ENCODE measurements at regions not wholly inside any gene's neighbourhood (a gene's known extent, or its start where the extent isn't known, plus 50 kb on each side); places are given as distances from the start of the nearest gene placed in this dataset.

DNA sequence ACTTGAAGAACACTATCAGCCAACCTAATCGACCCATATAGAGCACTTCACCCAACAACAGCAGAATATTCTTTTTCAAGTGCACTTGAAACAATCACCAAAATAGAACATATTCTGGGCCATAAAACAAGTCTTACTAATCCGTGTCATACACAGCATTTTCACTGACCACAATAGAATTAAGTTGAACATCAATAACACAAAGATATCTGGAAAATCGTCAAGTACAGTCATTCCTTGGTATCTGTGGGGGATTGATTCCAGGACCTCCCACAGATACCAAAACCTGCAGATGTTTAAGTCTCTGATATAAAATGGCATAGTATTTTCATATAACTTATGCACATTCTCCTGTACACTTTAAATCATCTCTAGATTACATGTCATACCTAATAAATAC lies 295.7 kb downstream of the BCL11B start (continued):
- TF ChIP-seq, protein P1, sequence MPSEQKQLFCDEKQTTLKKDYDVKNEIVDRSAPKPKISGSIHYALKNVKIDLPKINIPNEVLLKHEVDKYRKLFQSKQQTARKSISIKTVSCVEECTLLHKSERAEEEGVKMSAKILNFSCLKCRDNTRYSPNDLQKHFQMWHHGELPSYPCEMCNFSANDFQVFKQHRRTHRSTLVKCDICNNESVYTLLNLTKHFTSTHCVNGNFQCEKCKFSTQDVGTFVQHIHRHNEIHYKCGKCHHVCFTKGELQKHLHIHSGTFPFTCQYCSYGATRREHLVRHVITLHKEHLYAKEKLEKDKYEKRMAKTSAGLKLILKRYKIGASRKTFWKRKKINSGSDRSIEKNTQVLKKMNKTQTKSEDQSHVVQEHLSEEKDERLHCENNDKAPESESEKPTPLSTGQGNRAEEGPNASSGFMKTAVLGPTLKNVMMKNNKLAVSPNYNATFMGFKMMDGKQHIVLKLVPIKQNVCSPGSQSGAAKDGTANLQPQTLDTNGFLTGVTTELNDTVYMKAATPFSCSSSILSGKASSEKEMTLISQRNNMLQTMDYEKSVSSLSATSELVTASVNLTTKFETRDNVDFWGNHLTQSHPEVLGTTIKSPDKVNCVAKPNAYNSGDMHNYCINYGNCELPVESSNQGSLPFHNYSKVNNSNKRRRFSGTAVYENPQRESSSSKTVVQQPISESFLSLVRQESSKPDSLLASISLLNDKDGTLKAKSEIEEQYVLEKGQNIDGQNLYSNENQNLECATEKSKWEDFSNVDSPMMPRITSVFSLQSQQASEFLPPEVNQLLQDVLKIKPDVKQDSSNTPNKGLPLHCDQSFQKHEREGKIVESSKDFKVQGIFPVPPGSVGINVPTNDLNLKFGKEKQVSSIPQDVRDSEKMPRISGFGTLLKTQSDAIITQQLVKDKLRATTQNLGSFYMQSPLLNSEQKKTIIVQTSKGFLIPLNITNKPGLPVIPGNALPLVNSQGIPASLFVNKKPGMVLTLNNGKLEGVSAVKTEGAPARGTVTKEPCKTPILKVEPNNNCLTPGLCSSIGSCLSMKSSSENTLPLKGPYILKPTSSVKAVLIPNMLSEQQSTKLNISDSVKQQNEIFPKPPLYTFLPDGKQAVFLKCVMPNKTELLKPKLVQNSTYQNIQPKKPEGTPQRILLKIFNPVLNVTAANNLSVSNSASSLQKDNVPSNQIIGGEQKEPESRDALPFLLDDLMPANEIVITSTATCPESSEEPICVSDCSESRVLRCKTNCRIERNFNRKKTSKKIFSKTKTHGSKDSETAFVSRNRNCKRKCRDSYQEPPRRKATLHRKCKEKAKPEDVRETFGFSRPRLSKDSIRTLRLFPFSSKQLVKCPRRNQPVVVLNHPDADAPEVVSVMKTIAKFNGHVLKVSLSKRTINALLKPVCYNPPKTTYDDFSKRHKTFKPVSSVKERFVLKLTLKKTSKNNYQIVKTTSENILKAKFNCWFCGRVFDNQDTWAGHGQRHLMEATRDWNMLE (tag by site-specific recombination; conservative IDR thresholded peaks at IDR 0.05; ENCODE audit: low read depth), result no peak
- TF ChIP-seq ZNF132 (tag by site-specific recombination; IDR thresholded peaks at IDR 0.05; ENCODE audit: borderline replicate concordance), result no peak
- TF ChIP-seq ZNF529 (tag by site-specific recombination; IDR thresholded peaks at IDR 0.05; ENCODE audit: insufficient replicate concordance), result no peak
- no peak for TF ChIP-seq ZBTB1 (tag by site-specific recombination; IDR thresholded peaks at IDR 0.05)
- TF ChIP-seq ZNF416 (tag by site-specific recombination; IDR thresholded peaks at IDR 0.05), result no peak
- TF ChIP-seq ZEB2 (tag by site-specific recombination; IDR thresholded peaks at IDR 0.05), result no peak
- TF ChIP-seq ZNF2 (tag by site-specific recombination; IDR thresholded peaks at IDR 0.05), result no peak
- TF ChIP-seq ZFP3 (tag by site-specific recombination; IDR thresholded peaks at IDR 0.05; ENCODE audit: low read depth), result no peak

DNA sequence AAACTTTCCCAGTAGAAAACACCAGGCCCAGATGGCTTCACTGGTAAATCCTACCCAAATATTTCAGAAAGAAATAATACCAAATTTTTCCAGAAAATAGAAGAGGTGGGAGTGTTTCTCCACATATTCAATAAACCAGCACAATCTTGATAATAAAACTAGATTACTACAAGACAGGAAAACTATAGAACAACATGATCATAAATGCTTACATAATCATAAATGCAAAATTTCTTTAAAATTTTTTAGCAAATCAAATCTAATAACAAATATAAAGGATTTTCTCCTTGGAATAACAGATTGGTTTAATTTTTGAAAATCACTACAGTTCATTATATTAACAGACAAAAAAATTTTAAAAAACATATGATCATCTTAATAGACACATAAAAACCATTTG lies 294.5 kb downstream of the BCL11B start:
- ChIA-PET CTCF (interaction anchor here (0.7 kb wide), 1 partner anchor 184 kb away, joined by 3 read pairs; no protein-coding TSS in a partner anchor), POLR2A (no interaction called here)
- no peaks in the 10 kb centered on the region for H3K9me3 ChIP-seq (ENCODE audit: control insufficient read depth, insufficient read depth, low read depth, low read length)
- H3K4me3 ChIP-seq (ENCODE audit: low read depth, low read length), result no peak overlapping the region
- H3K27ac ChIP-seq (ENCODE audit: extremely low read depth, low read depth, low read length), result no peak overlapping the region
- no peak for TF ChIP-seq ZFP3 (tag by site-specific recombination; IDR thresholded peaks at IDR 0.05; ENCODE audit: low read depth)
- no peak for TF ChIP-seq ZBTB1 (tag by site-specific recombination; IDR thresholded peaks at IDR 0.05)
- no peak for TF ChIP-seq OSR2 (tag by site-specific recombination; IDR thresholded peaks at IDR 0.05)
- TF ChIP-seq, protein P2, sequence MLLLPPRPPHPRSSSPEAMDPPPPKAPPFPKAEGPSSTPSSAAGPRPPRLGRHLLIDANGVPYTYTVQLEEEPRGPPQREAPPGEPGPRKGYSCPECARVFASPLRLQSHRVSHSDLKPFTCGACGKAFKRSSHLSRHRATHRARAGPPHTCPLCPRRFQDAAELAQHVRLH (tag by site-specific recombination; IDR thresholded peaks at IDR 0.05), result no peak
- TF ChIP-seq ZBTB48 (tag by site-specific recombination; IDR thresholded peaks at IDR 0.05), result no peak
- TF ChIP-seq, protein P3, sequence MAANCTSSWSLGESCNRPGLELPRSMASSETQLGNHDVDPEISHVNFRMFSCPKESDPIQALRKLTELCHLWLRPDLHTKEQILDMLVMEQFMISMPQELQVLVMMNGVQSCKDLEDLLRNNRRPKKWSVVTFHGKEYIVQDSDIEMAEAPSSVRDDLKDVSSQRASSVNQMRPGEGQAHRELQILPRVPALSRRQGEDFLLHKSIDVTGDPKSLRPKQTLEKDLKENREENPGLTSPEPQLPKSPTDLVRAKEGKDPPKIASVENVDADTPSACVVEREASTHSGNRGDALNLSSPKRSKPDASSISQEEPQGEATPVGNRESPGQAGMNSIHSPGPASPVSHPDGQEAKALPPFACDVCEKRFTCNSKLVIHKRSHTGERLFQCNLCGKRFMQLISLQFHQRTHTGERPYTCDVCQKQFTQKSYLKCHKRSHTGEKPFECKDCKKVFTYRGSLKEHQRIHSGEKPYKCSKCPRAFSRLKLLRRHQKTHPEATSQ (tag by site-specific recombination; IDR thresholded peaks at IDR 0.05), result no peak
- TF ChIP-seq ZNF155 (tag by site-specific recombination; IDR thresholded peaks at IDR 0.05), result no peak
- no peak for TF ChIP-seq ZNF132 (tag by site-specific recombination; IDR thresholded peaks at IDR 0.05; ENCODE audit: borderline replicate concordance)
- TF ChIP-seq ZNF600 (tag by site-specific recombination; IDR thresholded peaks at IDR 0.05), result no peak
- no peak for TF ChIP-seq ZFP69B (tag by site-specific recombination; IDR thresholded peaks at IDR 0.05)
- no peak for TF ChIP-seq ZNF548 (tag by site-specific recombination; IDR thresholded peaks at IDR 0.05)
- TF ChIP-seq ZNF433 (tag by site-specific recombination; IDR thresholded peaks at IDR 0.05; ENCODE audit: low read depth), result no peak
- no peak for TF ChIP-seq GLIS2 (tag by site-specific recombination; IDR thresholded peaks at IDR 0.05)
- H3K4me1 ChIP-seq (ENCODE audit: control insufficient read depth, insufficient read depth, low read length), result no peaks in the 10 kb centered on the region
- H3K36me3 ChIP-seq (ENCODE audit: control insufficient read depth in 2 of 2, insufficient read depth in 1 of 2, low read length in 2 of 2), result no peaks in the 10 kb centered on the region

DNA sequence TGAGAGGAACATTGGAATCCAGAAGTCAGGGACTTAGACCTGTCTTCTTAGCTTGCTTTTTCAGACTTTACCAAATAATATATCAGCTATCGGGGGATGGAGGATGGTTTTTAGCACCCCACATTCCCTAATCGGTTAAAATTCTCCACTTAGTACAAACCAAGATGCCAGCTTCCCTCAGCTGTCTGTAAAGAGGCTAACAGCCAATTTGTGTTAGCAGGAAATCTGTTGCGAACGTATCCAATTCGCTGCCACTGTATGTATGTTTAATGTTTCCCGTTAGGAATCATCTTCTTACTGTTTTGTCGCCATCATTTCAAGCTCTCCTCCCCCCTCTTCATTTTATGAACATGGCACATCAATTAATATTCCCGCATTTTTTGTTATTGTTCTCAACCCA lies 289.0 kb downstream of the BCL11B start:
- Histone ChIP-seq H3K4me1 (ENCODE audit: control insufficient read depth, insufficient read depth, low read length) (no peaks in the 10 kb centered on the region), H3K27ac (ENCODE audit: extremely low read depth, low read depth, low read length) (no peak overlapping the region), H3K9me3 (ENCODE audit: control insufficient read depth, insufficient read depth, low read depth, low read length) (no peaks in the 10 kb centered on the region), H3K4me3 (ENCODE audit: low read depth, low read length) (no peak overlapping the region), H3K36me3 (ENCODE audit: control insufficient read depth in 2 of 2, insufficient read depth in 1 of 2, low read length in 2 of 2) (no peaks in the 10 kb centered on the region)
- POLR2A ChIA-PET, result no interaction called here
- CTCF ChIA-PET, result interaction anchor here (0.6 kb wide), 1 partner anchor 665 kb away, joined by 3 read pairs; no protein-coding TSS in a partner anchor
- no peak for TF ChIP-seq ZNF239 (tag by site-specific recombination; IDR thresholded peaks at IDR 0.05)
- TF ChIP-seq GLIS2 (tag by site-specific recombination; IDR thresholded peaks at IDR 0.05), result no peak
- TF ChIP-seq SCRT1 (tag by site-specific recombination; IDR thresholded peaks at IDR 0.05; ENCODE audit: borderline replicate concordance), result no peak
- TF ChIP-seq, protein P4, sequence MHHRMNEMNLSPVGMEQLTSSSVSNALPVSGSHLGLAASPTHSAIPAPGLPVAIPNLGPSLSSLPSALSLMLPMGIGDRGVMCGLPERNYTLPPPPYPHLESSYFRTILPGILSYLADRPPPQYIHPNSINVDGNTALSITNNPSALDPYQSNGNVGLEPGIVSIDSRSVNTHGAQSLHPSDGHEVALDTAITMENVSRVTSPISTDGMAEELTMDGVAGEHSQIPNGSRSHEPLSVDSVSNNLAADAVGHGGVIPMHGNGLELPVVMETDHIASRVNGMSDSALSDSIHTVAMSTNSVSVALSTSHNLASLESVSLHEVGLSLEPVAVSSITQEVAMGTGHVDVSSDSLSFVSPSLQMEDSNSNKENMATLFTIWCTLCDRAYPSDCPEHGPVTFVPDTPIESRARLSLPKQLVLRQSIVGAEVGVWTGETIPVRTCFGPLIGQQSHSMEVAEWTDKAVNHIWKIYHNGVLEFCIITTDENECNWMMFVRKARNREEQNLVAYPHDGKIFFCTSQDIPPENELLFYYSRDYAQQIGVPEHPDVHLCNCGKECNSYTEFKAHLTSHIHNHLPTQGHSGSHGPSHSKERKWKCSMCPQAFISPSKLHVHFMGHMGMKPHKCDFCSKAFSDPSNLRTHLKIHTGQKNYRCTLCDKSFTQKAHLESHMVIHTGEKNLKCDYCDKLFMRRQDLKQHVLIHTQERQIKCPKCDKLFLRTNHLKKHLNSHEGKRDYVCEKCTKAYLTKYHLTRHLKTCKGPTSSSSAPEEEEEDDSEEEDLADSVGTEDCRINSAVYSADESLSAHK (tag by site-specific recombination; IDR thresholded peaks at IDR 0.05), result no peak
- TF ChIP-seq ZSCAN30 (tag by site-specific recombination; IDR thresholded peaks at IDR 0.05), result no peak
- TF ChIP-seq ZBTB1 (tag by site-specific recombination; IDR thresholded peaks at IDR 0.05), result no peak
- no peak for TF ChIP-seq ZNF174 (tag by site-specific recombination; IDR thresholded peaks at IDR 0.05)
- TF ChIP-seq HOXA7 (CRISPR knock-in tag; IDR thresholded peaks at IDR 0.05; ENCODE audit: borderline replicate concordance), result no peak
